ENCODE measurements at regions not wholly inside any gene's neighbourhood (a gene's known extent, or its start where the extent isn't known, plus 50 kb on each side); places are given as distances from the start of the nearest gene placed in this dataset.

- TF ChIP-seq POLR2A (IDR thresholded peaks at IDR 0.05) (no peak), CTCF (IDR thresholded peaks at IDR 0.05) (no peak)
These were observed 687.3 kb downstream of the CDH11 start for GRCh38 chr16:64434526-64435069.

Data from prostate gland (tissue), 2 donors.